HFFc6 (cell line): ENCODE measurements at regions not wholly inside any gene's neighbourhood (a gene's known extent, or its start where the extent isn't known, plus 50 kb on each side); places are given as distances from the start of the nearest gene placed in this dataset.

Source experiments
- DNase-seq: peaks from one replicate; pipeline ENCODE4 v3.0.0-alpha.2; 2018
- H3K27ac Mint-ChIP-seq: 2 replicates; pipeline ENCODE4 v1.8.0; 2020; ENCODE audit warnings: mild to moderate bottlenecking, mixed read lengths
- H3K27me3 Mint-ChIP-seq: 2 replicates; pipeline ENCODE4 v1.8.0; 2021; ENCODE audit warnings: mild to moderate bottlenecking, moderate library complexity, mixed read lengths; ENCODE audit not compliant: insufficient read depth
- H3K36me3 Mint-ChIP-seq: 2 replicates; pipeline ENCODE4 v1.8.0; 2021; ENCODE audit warnings: low read depth, mixed read lengths
- H3K4me1 Mint-ChIP-seq: 2 replicates; pipeline ENCODE4 v1.8.0; 2020; ENCODE audit warnings: low read depth, mixed read lengths
- H3K4me3 Mint-ChIP-seq: 2 replicates; pipeline ENCODE4 v1.8.0; 2020; ENCODE audit warnings: mild to moderate bottlenecking, moderate library complexity, mixed read lengths
- H3K9me3 Mint-ChIP-seq: 2 replicates; pipeline ENCODE4 v1.8.0; 2020; ENCODE audit warnings: mild to moderate bottlenecking, mixed read lengths
- CTCF ChIP-seq: fragments of 200-600 bp; sonication (generic); IDR thresholded peaks from 2 replicates; pipeline ENCODE4 v1.5.0; 2021; ENCODE audit warnings: antibody characterized with exemption, mild to moderate bottlenecking

GRCh38 chr22:45061332-45061731 lies 51.5 kb upstream of the PHF21B start:
- H3K27me3 Mint-ChIP-seq, result peaks cover 46% of the 10 kb centered on the region
- H3K4me1 Mint-ChIP-seq, result peaks cover 28% of the 10 kb centered on the region
- DNase-seq, result no peak
- no peaks in the 10 kb centered on the region for H3K9me3 Mint-ChIP-seq
- TF ChIP-seq CTCF, result no peak
- no peaks in the 10 kb centered on the region for H3K36me3 Mint-ChIP-seq
- no peak overlapping the region for H3K27ac Mint-ChIP-seq
- H3K4me3 Mint-ChIP-seq, result no peak overlapping the region

GRCh38 chr22:45064313-45065278 lies 54.8 kb upstream of the PHF21B start:
- Mint-ChIP-seq H3K27ac (peak overlapping the region; percentile 80), H3K27me3 (peaks cover 29% of the 10 kb centered on the region), H3K36me3 (peaks cover 6% of the 10 kb centered on the region; the same call in 1 of the 2 replicates), H3K4me1 (peaks cover 22% of the 10 kb centered on the region), H3K4me3 (peak overlapping the region; percentile 41), H3K9me3 (peaks cover 6% of the 10 kb centered on the region)
- no peak for TF ChIP-seq CTCF
- DNase-seq, result peak; percentile 55

- H3K4me1 Mint-ChIP-seq, result peaks cover 22% of the 10 kb centered on the region
- peaks cover 6% of the 10 kb centered on the region for H3K9me3 Mint-ChIP-seq
- no peak for DNase-seq
- no peak for TF ChIP-seq CTCF
- H3K4me3 Mint-ChIP-seq, result no peak overlapping the region
- no peak overlapping the region for H3K27ac Mint-ChIP-seq
- H3K27me3 Mint-ChIP-seq, result peaks cover 25% of the 10 kb centered on the region
- peaks cover 6% of the 10 kb centered on the region; the same call in 1 of the 2 replicates for H3K36me3 Mint-ChIP-seq
Observed at GRCh38 chr22:45065726-45066125, 55.9 kb upstream of the PHF21B start.

GRCh38 chr22:45067731-45068130 lies 57.9 kb upstream of the PHF21B start:
- no peak for TF ChIP-seq CTCF
- Mint-ChIP-seq H3K27me3 (peaks cover 24% of the 10 kb centered on the region), H3K4me3 (no peak overlapping the region), H3K4me1 (peaks cover 31% of the 10 kb centered on the region), H3K36me3 (peaks cover 6% of the 10 kb centered on the region; the same call in 1 of the 2 replicates), H3K9me3 (peaks cover 6% of the 10 kb centered on the region), H3K27ac (no peak overlapping the region)
- DNase-seq, result no peak

GRCh38 chr22:45069925-45070324 lies 60.1 kb upstream of the PHF21B start:
- H3K9me3 Mint-ChIP-seq, result peaks cover 6% of the 10 kb centered on the region
- H3K27me3 Mint-ChIP-seq, result peaks cover 21% of the 10 kb centered on the region
- DNase-seq, result no peak
- H3K27ac Mint-ChIP-seq, result no peak overlapping the region
- peaks cover 6% of the 10 kb centered on the region; the same call in 1 of the 2 replicates for H3K36me3 Mint-ChIP-seq
- no peak overlapping the region for H3K4me3 Mint-ChIP-seq
- TF ChIP-seq CTCF, result no peak
- H3K4me1 Mint-ChIP-seq, result peaks cover 19% of the 10 kb centered on the region
